Smooth muscle cell (in vitro differentiated cells): ENCODE measurements at regions not wholly inside any gene's neighbourhood (a gene's known extent, or its start where the extent isn't known, plus 50 kb on each side); places are given as distances from the start of the nearest gene placed in this dataset.

Experiments
- DNase-seq: peaks from one replicate; lab custom pipeline; 2025; ENCODE audit not compliant: unreplicated experiment; lab: John Stamatoyannopoulos, UW
- H2AFZ ChIP-seq: fragments of 200-600 bp; sonication (generic); 2 replicates; pipeline ENCODE4 v1.6.0; 2016; ENCODE audit warnings: antibody characterized with exemption, low read depth, mild to moderate bottlenecking
- H3F3A ChIP-seq: fragments of 200-600 bp; sonication (generic); 2 replicates; pipeline ENCODE4 v1.6.0; 2017; ENCODE audit warnings: antibody characterized with exemption, low read depth
- H3K27ac ChIP-seq: fragments of 200-600 bp; sonication (generic); 2 replicates; pipeline ENCODE4 v1.5.1; 2016; ENCODE audit warnings: low read depth, mild to moderate bottlenecking
- H3K27me3 ChIP-seq: fragments of 200-600 bp; sonication (generic); 2 replicates; pipeline ENCODE4 v1.6.1; 2016; ENCODE audit warnings: low read depth, mild to moderate bottlenecking
- H3K36me3 ChIP-seq: fragments of 200-600 bp; sonication (generic); 2 replicates; pipeline ENCODE4 v1.5.1; 2016; ENCODE audit warnings: low read depth
- H3K4me1 ChIP-seq: fragments of 200-600 bp; sonication (generic); 2 replicates; pipeline ENCODE4 v1.5.1; 2016; ENCODE audit warnings: low read depth
- H3K4me2 ChIP-seq: fragments of 200-600 bp; sonication (generic); 2 replicates; pipeline ENCODE4 v1.6.0; 2016; ENCODE audit warnings: mild to moderate bottlenecking
- H3K4me3 ChIP-seq: fragments of 200-600 bp; sonication (generic); 2 replicates; pipeline ENCODE4 v1.5.1; 2016; ENCODE audit warnings: mild to moderate bottlenecking
- H3K79me2 ChIP-seq: fragments of 200-600 bp; sonication (generic); 2 replicates; pipeline ENCODE4 v1.6.0; 2016; ENCODE audit warnings: low read depth, mild to moderate bottlenecking
- H3K9ac ChIP-seq: fragments of 200-600 bp; sonication (generic); 2 replicates; pipeline ENCODE4 v1.6.0; 2016; ENCODE audit warnings: low read depth
- H3K9me3 ChIP-seq: fragments of 200-600 bp; sonication (generic); replicated peaks from 2 replicates; pipeline ENCODE4 v1.5.1; 2016; ENCODE audit warnings: low read depth
- H4K20me1 ChIP-seq: fragments of 200-600 bp; sonication (generic); 2 replicates; pipeline ENCODE4 v1.6.0; 2016; ENCODE audit warnings: low read depth
- CTCF ChIP-seq: fragments of 200-600 bp; sonication (generic); IDR thresholded peaks from 2 replicates; pipeline ENCODE4 v1.5.1; 2017; ENCODE audit warnings: borderline replicate concordance, mild to moderate bottlenecking, antibody characterized with exemption; ENCODE audit not compliant: insufficient read depth, poor library complexity, severe bottlenecking
- WGBS: methylation state at CpG from one replicate; pipeline ENCODE4 v1.1.7; 2016; ENCODE audit warnings: low lambda C conversion rate; 5-methylcytosine and 5-hydroxymethylcytosine counted together

- Histone ChIP-seq H3K27me3 (no peaks in the 10 kb centered on the region), H3K4me2 (no peak overlapping the region), H3K9ac (no peak overlapping the region), H3K79me2 (no peaks in the 10 kb centered on the region), H3K4me3 (no peak overlapping the region), H3K36me3 (no peaks in the 10 kb centered on the region), H2AFZ (no peak overlapping the region), H3F3A (no peaks in the 10 kb centered on the region), H3K4me1 (no peaks in the 10 kb centered on the region), H4K20me1 (no peaks in the 10 kb centered on the region), H3K9me3 (no peaks in the 10 kb centered on the region), H3K27ac (no peak overlapping the region)
- DNase-seq, result no peak
- 72% methylated on average over 4 of the region's 4 CpGs for WGBS
- no peak for TF ChIP-seq CTCF
These were observed 199.8 kb downstream of the SMC2 start for GRCh38 chr9:104293877-104294276.

GRCh38 chr9:104300124-104300523, 203.9 kb upstream of the OR13F1 start:
- Histone ChIP-seq H3K9ac (no peak overlapping the region), H3K9me3 (no peaks in the 10 kb centered on the region)

GRCh38 chr9:104301755-104302154, 202.3 kb upstream of the OR13F1 start:
- Histone ChIP-seq H3K79me2 (no peaks in the 10 kb centered on the region), H3F3A (no peaks in the 10 kb centered on the region), H3K9ac (no peak overlapping the region), H3K36me3 (no peaks in the 10 kb centered on the region), H3K27me3 (no peaks in the 10 kb centered on the region), H2AFZ (no peak overlapping the region), H3K27ac (no peak overlapping the region), H3K9me3 (no peaks in the 10 kb centered on the region), H4K20me1 (no peaks in the 10 kb centered on the region), H3K4me3 (no peak overlapping the region), H3K4me1 (no peaks in the 10 kb centered on the region), H3K4me2 (no peak overlapping the region)
- 90% methylated on average over 2 of the region's 2 CpGs for WGBS
- DNase-seq, result no peak
- TF ChIP-seq CTCF, result no peak

More at GRCh38 chr9:104300124-104300523, 203.9 kb upstream of the OR13F1 start:
- Histone ChIP-seq H3K4me3 (no peak overlapping the region), H2AFZ (no peak overlapping the region), H3K27me3 (no peaks in the 10 kb centered on the region), H3K4me2 (no peak overlapping the region), H3K79me2 (no peaks in the 10 kb centered on the region), H3K4me1 (no peaks in the 10 kb centered on the region), H3K27ac (no peak overlapping the region), H4K20me1 (no peaks in the 10 kb centered on the region), H3K36me3 (no peaks in the 10 kb centered on the region), H3F3A (no peaks in the 10 kb centered on the region)
- no peak for DNase-seq
- no peak for TF ChIP-seq CTCF
- 72% methylated on average over 1 of the region's 1 CpG for WGBS

- no peak overlapping the region for H3K4me2 ChIP-seq
- H3K79me2 ChIP-seq, result no peaks in the 10 kb centered on the region
- H3K4me3 ChIP-seq, result no peak overlapping the region
- H3K27me3 ChIP-seq, result no peaks in the 10 kb centered on the region
- H4K20me1 ChIP-seq, result no peaks in the 10 kb centered on the region
- H2AFZ ChIP-seq, result no peak overlapping the region
- no peaks in the 10 kb centered on the region for H3K36me3 ChIP-seq
- WGBS, result 93% methylated on average over 4 of the region's 4 CpGs
- no peak overlapping the region for H3K9ac ChIP-seq
- no peaks in the 10 kb centered on the region for H3K9me3 ChIP-seq
- H3K4me1 ChIP-seq, result no peaks in the 10 kb centered on the region
- no peak for TF ChIP-seq CTCF
- no peaks in the 10 kb centered on the region for H3F3A ChIP-seq
- H3K27ac ChIP-seq, result no peak overlapping the region
- no peak for DNase-seq
These were observed 201.3 kb upstream of the OR13F1 start for GRCh38 chr9:104302775-104303174.
